PC-3 (cell line): ENCODE measurements at regions not wholly inside any gene's neighbourhood (a gene's known extent, or its start where the extent isn't known, plus 50 kb on each side); places are given as distances from the start of the nearest gene placed in this dataset.

Experiments
- ATAC-seq: fragments of 200-7000 bp; cut with Tn5 transposase; 2 replicates; pipeline ENCODE4 v1.9.1; 2020; ENCODE audit warnings: mild to moderate bottlenecking, moderate library complexity
- BruUV-seq: library from RNA; stranded (reverse); fragments of 400-500 nt; replicated peaks from 2 replicates; lab custom pipeline; 2021; lab: Mats Ljungman, UMichigan
- CTCF ChIA-PET: fragments of 300-600 bp; sonication (Branson Sonifier 250); formaldehyde crosslinking; loops from one replicate; lab custom pipeline; 2022; ENCODE audit warnings: antibody characterized with exemption; lab: Charles Lee
- POLR2A ChIA-PET: fragments of 300-600 bp; sonication (Branson Sonifier 250); formaldehyde crosslinking; loops from one replicate; lab custom pipeline; 2022; ENCODE audit warnings: antibody characterized with exemption; ENCODE audit not compliant: unreplicated experiment; lab: Charles Lee
- DNase-seq: peaks from one replicate; pipeline ENCODE4 v3.0.0-alpha.2; 2015
- H2AFZ ChIP-seq: fragments of 300-600 bp; sonication (generic); 2 replicates; pipeline ENCODE4 v1.6.0; 2016; ENCODE audit warnings: antibody characterized with exemption, low read length
- H3F3A ChIP-seq: fragments of 300-600 bp; sonication (generic); one replicate; pipeline ENCODE4 v1.6.0; 2017; ENCODE audit warnings: antibody characterized with exemption, low read length, control low read depth, mild to moderate bottlenecking; ENCODE audit not compliant: unreplicated experiment
- H3K27ac ChIP-seq: fragments of 300-600 bp; sonication (generic); 2 replicates; pipeline ENCODE4 v1.5.1; 2016; ENCODE audit warnings: mild to moderate bottlenecking, low read length
- H3K27me3 ChIP-seq: fragments of 300-600 bp; sonication (generic); 2 replicates; pipeline ENCODE4 v1.6.1; 2016; ENCODE audit warnings: low read length, mixed read lengths
- H3K36me3 ChIP-seq: fragments of 300-600 bp; sonication (generic); 2 replicates; pipeline ENCODE4 v1.6.1; 2016; ENCODE audit warnings: low read depth, mixed run types, low read length, mixed read lengths
- H3K4me1 ChIP-seq: fragments of 300-600 bp; sonication (generic); 2 replicates; pipeline ENCODE4 v1.5.1; 2016; ENCODE audit warnings: low read length; ENCODE audit not compliant: insufficient read depth
- H3K4me2 ChIP-seq: fragments of 300-600 bp; sonication (generic); 2 replicates; pipeline ENCODE4 v1.6.0; 2016; ENCODE audit warnings: low read length
- H3K4me3 ChIP-seq: fragments of 300-600 bp; sonication (generic); 2 replicates; pipeline ENCODE4 v1.5.1; 2016; ENCODE audit warnings: mild to moderate bottlenecking, low read length, mixed read lengths
- H3K79me2 ChIP-seq: fragments of 300-600 bp; sonication (generic); 2 replicates; pipeline ENCODE4 v1.6.1; 2017; ENCODE audit warnings: low read length, mixed read lengths
- H3K9ac ChIP-seq: fragments of 300-600 bp; sonication (generic); 2 replicates; pipeline ENCODE4 v1.6.0; 2016; ENCODE audit warnings: mild to moderate bottlenecking, low read length
- H3K9me2 ChIP-seq: fragments of 300-600 bp; sonication (generic); replicated peaks from 2 replicates; pipeline ENCODE4 v1.6.1; 2016; ENCODE audit warnings: mixed run types, low read length, mixed read lengths
- H3K9me3 ChIP-seq: fragments of 300-600 bp; sonication (generic); 2 replicates; pipeline ENCODE4 v1.6.1; 2016; ENCODE audit warnings: low read length, mixed read lengths
- H4K20me1 ChIP-seq: fragments of 300-600 bp; sonication (generic); 2 replicates; pipeline ENCODE4 v1.6.1; 2016; ENCODE audit warnings: low read length, mixed read lengths
- CTCF ChIP-seq: fragments of 300-600 bp; sonication (generic); conservative IDR thresholded peaks from 2 replicates; pipeline ENCODE4 v1.5.1; 2017; ENCODE audit warnings: antibody characterized with exemption, low read depth, mild to moderate bottlenecking, low read length
- EZH2 ChIP-seq: fragments of 300-600 bp; sonication (generic); IDR thresholded peaks from one replicate; pipeline ENCODE4 v1.6.1; 2017; ENCODE audit warnings: antibody characterized with exemption, mild to moderate bottlenecking, low read length; ENCODE audit not compliant: unreplicated experiment
- EZH2phosphoT487 ChIP-seq: fragments of 300-600 bp; sonication (generic); IDR thresholded peaks from 2 replicates; pipeline ENCODE4 v1.6.1; 2018; ENCODE audit warnings: mild to moderate bottlenecking, antibody characterized with exemption, low read length, borderline replicate concordance
- intact Hi-C: fragments of 100-400 bp; cut with micrococcal nuclease; formaldehyde crosslinking; loops from 2 replicates; pipeline ENCODE4 v1.9.0; 2023

GRCh38 chr6:33965766-33966165 lies 162.0 kb upstream of the MLN start:
- DNase-seq (no peak), ATAC-seq (no peak)
- Histone ChIP-seq H3K9me3 (no peaks in the 10 kb centered on the region), H3K9me2 (no peaks in the 10 kb centered on the region), H3K79me2 (no peaks in the 10 kb centered on the region), H3K36me3 (no peaks in the 10 kb centered on the region), H3K4me2 (no peak overlapping the region), H3F3A (no peaks in the 10 kb centered on the region), H3K4me1 (no peaks in the 10 kb centered on the region), H3K4me3 (no peak overlapping the region), H4K20me1 (no peaks in the 10 kb centered on the region), H3K27ac (no peak overlapping the region), H3K9ac (no peak overlapping the region), H2AFZ (no peak overlapping the region), H3K27me3 (peaks cover 26% of the 10 kb centered on the region)
- TF ChIP-seq EZH2phosphoT487 (no peak), EZH2 (no peak), CTCF (no peak)
- no TSS peak for BruUV-seq
- intact Hi-C loops = no loop called here
- CTCF ChIA-PET = no interaction called here
- POLR2A ChIA-PET = no interaction called here

GRCh38 chr6:33964387-33964786 lies 160.6 kb upstream of the MLN start:
- TF ChIP-seq CTCF (no peak), EZH2phosphoT487 (no peak), EZH2 (no peak)
- ChIA-PET CTCF (no interaction called here), POLR2A (no interaction called here)
- H3K4me2 ChIP-seq = no peak overlapping the region
- DNase-seq (no peak), ATAC-seq (no peak)
- peaks cover 20% of the 10 kb centered on the region for H3K27me3 ChIP-seq
- H3K36me3 ChIP-seq = no peaks in the 10 kb centered on the region
- H3K27ac ChIP-seq = no peak overlapping the region
- no peaks in the 10 kb centered on the region for H3K9me3 ChIP-seq
- H4K20me1 ChIP-seq = no peaks in the 10 kb centered on the region
- H3K9ac ChIP-seq = no peak overlapping the region
- no peak overlapping the region for H3K4me3 ChIP-seq
- H3K79me2 ChIP-seq = no peaks in the 10 kb centered on the region
- no peak overlapping the region for H2AFZ ChIP-seq
- H3F3A ChIP-seq = no peaks in the 10 kb centered on the region
- no peaks in the 10 kb centered on the region for H3K9me2 ChIP-seq
- intact Hi-C loops = no loop called here
- BruUV-seq = no TSS peak
- H3K4me1 ChIP-seq = peaks cover 4% of the 10 kb centered on the region

- Histone ChIP-seq H3K9me2 (no peaks in the 10 kb centered on the region), H2AFZ (no peak overlapping the region), H3K4me2 (no peak overlapping the region), H3K4me3 (no peak overlapping the region), H4K20me1 (no peaks in the 10 kb centered on the region), H3F3A (no peaks in the 10 kb centered on the region), H3K9ac (no peak overlapping the region), H3K36me3 (no peaks in the 10 kb centered on the region), H3K79me2 (no peaks in the 10 kb centered on the region), H3K27ac (no peak overlapping the region), H3K9me3 (no peaks in the 10 kb centered on the region), H3K27me3 (peaks cover 17% of the 10 kb centered on the region), H3K4me1 (peaks cover 4% of the 10 kb centered on the region)
- TF ChIP-seq EZH2 = no peak
- TF ChIP-seq CTCF = no peak
- TF ChIP-seq EZH2phosphoT487 = no peak
- no TSS peak for BruUV-seq
- DNase-seq = no peak
- intact Hi-C loops = no loop called here
- no peak for ATAC-seq
- ChIA-PET POLR2A (no interaction called here), CTCF (no interaction called here)
Observed at GRCh38 chr6:33963136-33963750, 159.4 kb upstream of the MLN start.
